H1 (cell line): ENCODE measurements at regions not wholly inside any gene's neighbourhood (a gene's known extent, or its start where the extent isn't known, plus 50 kb on each side); places are given as distances from the start of the nearest gene placed in this dataset.

Source experiments
- CTCF ChIA-PET: fragments of 300-600 bp; sonication (Branson Sonifier 250); formaldehyde crosslinking; loops from one replicate; lab custom pipeline; 2021; ENCODE audit not compliant: partially characterized antibody; lab: Charles Lee
- POLR2A ChIA-PET: fragments of 300-600 bp; sonication (Branson Sonifier 250); formaldehyde crosslinking; loops from one replicate; lab custom pipeline; 2021; ENCODE audit warnings: inconsistent platforms; ENCODE audit not compliant: partially characterized antibody; lab: Charles Lee
- DNase-seq, 2 experiments: peaks; one replicate each; pipeline versions ENCODE4 v3.0.0 to v3.0.0-alpha.2; 2010 to 2022; ENCODE audit warnings: low spot score in 2 of 2, low read depth in 1 of 2, mixed read lengths in 1 of 2
- FAIRE-seq: peaks from 2 replicates; lab custom pipeline; 2011; peaks lifted over from hg19 to GRCh38; lab: Jason Lieb, UNC
- H2AFZ ChIP-seq: 2 replicates; pipeline ENCODE4 v1.8.1; 2012; ENCODE audit warnings: low read length, inconsistent platforms
- H2AK5ac ChIP-seq: 2 replicates; pipeline ENCODE4 v1.6.1; 2013; ENCODE audit warnings: low read depth, low read length
- H2BK120ac ChIP-seq: replicated peaks from 2 replicates; pipeline ENCODE3; 2013; ENCODE audit warnings: low read depth, low read length, inconsistent platforms
- H2BK12ac ChIP-seq: 2 replicates; pipeline ENCODE4 v1.6.1; 2013; ENCODE audit warnings: low read depth, low read length
- H2BK15ac ChIP-seq: 2 replicates; pipeline ENCODE4 v1.6.1; 2013; ENCODE audit warnings: low read length
- H2BK20ac ChIP-seq: 2 replicates; pipeline ENCODE4 v1.6.1; 2013; ENCODE audit warnings: low read length
- H2BK5ac ChIP-seq: 2 replicates; pipeline ENCODE4 v1.6.1; 2013; ENCODE audit warnings: low read depth, low read length
- H3K14ac ChIP-seq: 2 replicates; pipeline ENCODE4 v1.6.1; 2013; ENCODE audit warnings: inconsistent platforms; ENCODE audit not compliant: insufficient read length
- H3K18ac ChIP-seq: 2 replicates; pipeline ENCODE4 v1.6.1; 2013; ENCODE audit warnings: low read length; ENCODE audit errors: extremely low read depth
- H3K23ac ChIP-seq: 2 replicates; pipeline ENCODE4 v1.6.1; 2013; ENCODE audit warnings: inconsistent platforms; ENCODE audit not compliant: insufficient read length
- H3K23me2 ChIP-seq: 2 replicates; pipeline ENCODE4 v1.6.1; 2013; ENCODE audit warnings: low read depth, low read length
- H3K27ac ChIP-seq: 2 replicates; pipeline ENCODE4 v1.6.1; 2011; ENCODE audit warnings: low read depth, low read length, inconsistent platforms
- H3K27me3 ChIP-seq, 4 experiments: replicated peaks in 1 of 4; 1 replicate in 1 of 4; 2 replicates in 3 of 4; pipeline versions ENCODE4 v1.6.1 to v1.8.1; 2011 to 2013; ENCODE audit warnings: low read length in 3 of 4, mild to moderate bottlenecking in 3 of 4, inconsistent platforms in 2 of 4, mixed read lengths in 2 of 4, moderate library complexity in 1 of 4; ENCODE audit not compliant: control insufficient read depth in 3 of 4, insufficient read depth in 3 of 4; ENCODE audit errors: extremely low read depth in 1 of 4
- H3K36me3 ChIP-seq, 4 experiments: 2 replicates each; pipeline versions ENCODE4 v1.6.1 to v1.8.1; 2011 to 2013; ENCODE audit warnings: mild to moderate bottlenecking in 4 of 4, low read length in 3 of 4, moderate library complexity in 2 of 4, control low read depth in 1 of 4, inconsistent platforms in 1 of 4; ENCODE audit not compliant: insufficient read depth in 4 of 4, control insufficient read depth in 2 of 4
- H3K4ac ChIP-seq: replicated peaks from 2 replicates; pipeline ENCODE3; 2013; ENCODE audit warnings: low read length, low read depth, mixed read lengths, inconsistent platforms; ENCODE audit not compliant: insufficient read length
- H3K4me1 ChIP-seq, 4 experiments: replicated peaks in 1 of 4; 1 replicate in 1 of 4; 2 replicates in 3 of 4; pipeline versions ENCODE4 v1.6.1 to v1.8.1; 2011 to 2013; ENCODE audit warnings: low read length in 3 of 4, inconsistent platforms in 2 of 4, mixed read lengths in 1 of 4; ENCODE audit not compliant: insufficient read depth in 4 of 4, control insufficient read depth in 3 of 4
- H3K4me2 ChIP-seq, 2 experiments: 2 replicates each; pipeline versions ENCODE4 v1.6.1 to v1.8.1; 2011 to 2013; ENCODE audit warnings: low read depth in 2 of 2, low read length in 2 of 2, control low read depth in 1 of 2, inconsistent platforms in 1 of 2, mild to moderate bottlenecking in 1 of 2; ENCODE audit not compliant: insufficient read depth in 1 of 2
- H3K4me3 ChIP-seq, 4 experiments: fragments of 200-600, 300-600 bp in 1 of 4; sonication (generic), shearing (Covaris generic), sonication (Bioruptor Twin) in 1 of 4; 2 replicates each; pipeline versions ENCODE4 v1.5.1 to v1.8.1; 2011 to 2016; ENCODE audit warnings: low read length in 4 of 4, low read depth in 3 of 4, control low read depth in 2 of 4, inconsistent platforms in 2 of 4, mild to moderate bottlenecking in 2 of 4, mixed read lengths in 1 of 4, moderate library complexity in 1 of 4; ENCODE audit not compliant: insufficient read depth in 2 of 4; ENCODE audit errors: extremely low read depth in 1 of 4
- H3K56ac ChIP-seq: replicated peaks from 2 replicates; pipeline ENCODE3; 2013; ENCODE audit warnings: low read depth, mild to moderate bottlenecking, mixed read lengths, low read length, inconsistent platforms; ENCODE audit not compliant: insufficient read length
- H3K79me1 ChIP-seq: 2 replicates; pipeline ENCODE4 v1.6.1; 2013; ENCODE audit warnings: low read depth, low read length, control low read depth
- H3K79me2 ChIP-seq, 2 experiments: 2 replicates each; pipeline versions ENCODE4 v1.6.1 to v1.8.1; 2012 to 2013; ENCODE audit warnings: low read length in 2 of 2, mild to moderate bottlenecking in 2 of 2, inconsistent platforms in 1 of 2; ENCODE audit not compliant: insufficient read depth in 2 of 2, control insufficient read depth in 1 of 2
- H3K9ac ChIP-seq, 4 experiments: replicated peaks in 1 of 4; 1 replicate in 1 of 4; 2 replicates in 3 of 4; pipeline versions ENCODE4 v1.6.1 to v1.8.1; 2011 to 2013; ENCODE audit warnings: low read depth in 3 of 4, low read length in 3 of 4, control low read depth in 2 of 4, mild to moderate bottlenecking in 2 of 4, moderate library complexity in 2 of 4, inconsistent platforms in 1 of 4; ENCODE audit errors: extremely low read depth in 1 of 4
- H3K9me3 ChIP-seq, 2 experiments: 2 replicates each; pipeline versions ENCODE4 v1.6.1 to v1.8.1; 2012 to 2013; ENCODE audit warnings: mild to moderate bottlenecking in 2 of 2, moderate library complexity in 2 of 2, control low read depth in 1 of 2, inconsistent platforms in 1 of 2, low read depth in 1 of 2, low read length in 1 of 2, mixed read lengths in 1 of 2; ENCODE audit not compliant: insufficient read depth in 2 of 2
- H4K20me1 ChIP-seq, 2 experiments: replicated peaks in 1 of 2; 2 replicates each; pipeline versions ENCODE3 to v1.8.1; 2011 to 2013; ENCODE audit warnings: inconsistent platforms in 2 of 2, low read length in 2 of 2, mild to moderate bottlenecking in 1 of 2; ENCODE audit not compliant: insufficient read depth in 2 of 2, control insufficient read depth in 1 of 2
- H4K5ac ChIP-seq: 2 replicates; pipeline ENCODE4 v1.6.1; 2013; ENCODE audit warnings: low read length, low read depth, mixed read lengths, inconsistent platforms; ENCODE audit not compliant: insufficient read length
- H4K8ac ChIP-seq: 2 replicates; pipeline ENCODE4 v1.8.0; 2013; ENCODE audit warnings: mild to moderate bottlenecking, moderate library complexity, low read length, inconsistent platforms; ENCODE audit not compliant: insufficient read depth; ENCODE audit errors: extremely low read depth
- H4K91ac ChIP-seq: replicated peaks from 2 replicates; pipeline ENCODE3; 2013; ENCODE audit warnings: low read length, mixed read lengths, inconsistent platforms; ENCODE audit not compliant: insufficient read length
- CEBPB ChIP-seq: IDR thresholded peaks from 2 replicates; pipeline ENCODE4 v1.6.1; 2012; ENCODE audit warnings: low read depth, low read length
- CREB1 ChIP-seq: IDR thresholded peaks from 2 replicates; pipeline ENCODE4 v1.6.1; 2012; ENCODE audit warnings: inconsistent platforms
- EP300 ChIP-seq, 2 experiments: IDR thresholded peaks; 1 replicate in 1 of 2; 2 replicates in 1 of 2; pipeline ENCODE4 v1.6.1; 2011 to 2012; ENCODE audit warnings: low read depth in 2 of 2, low read length in 2 of 2, mild to moderate bottlenecking in 2 of 2, borderline replicate concordance in 1 of 2, inconsistent platforms in 1 of 2, moderate library complexity in 1 of 2
- NANOG ChIP-seq: IDR thresholded peaks from 2 replicates; pipeline ENCODE4 v1.6.1; 2011; ENCODE audit warnings: low read length, low read depth, mild to moderate bottlenecking, inconsistent platforms; ENCODE audit not compliant: insufficient read depth, poor library complexity, severe bottlenecking
- NRF1 ChIP-seq: IDR thresholded peaks from 2 replicates; pipeline ENCODE4 v1.6.1; 2011; ENCODE audit warnings: mild to moderate bottlenecking, low read depth, low read length, improper control_type of control experiment
- POU5F1 ChIP-seq: IDR thresholded peaks from 2 replicates; pipeline ENCODE4 v1.6.1; 2011; ENCODE audit warnings: low read depth, mild to moderate bottlenecking, low read length, moderate library complexity
- TF ChIP-seq, protein P1 (sequence below), 3 experiments: IDR thresholded peaks; 1 replicate in 2 of 3; 2 replicates in 1 of 3; pipeline versions ENCODE4 v1.5.1 to v1.6.1; 2011; ENCODE audit warnings: low read length in 3 of 3, mild to moderate bottlenecking in 3 of 3, inconsistent platforms in 2 of 3, low read depth in 1 of 3, moderate library complexity in 1 of 3; ENCODE audit not compliant: insufficient read depth in 1 of 3; ENCODE audit errors: control extremely low read depth in 1 of 3

DNA sequence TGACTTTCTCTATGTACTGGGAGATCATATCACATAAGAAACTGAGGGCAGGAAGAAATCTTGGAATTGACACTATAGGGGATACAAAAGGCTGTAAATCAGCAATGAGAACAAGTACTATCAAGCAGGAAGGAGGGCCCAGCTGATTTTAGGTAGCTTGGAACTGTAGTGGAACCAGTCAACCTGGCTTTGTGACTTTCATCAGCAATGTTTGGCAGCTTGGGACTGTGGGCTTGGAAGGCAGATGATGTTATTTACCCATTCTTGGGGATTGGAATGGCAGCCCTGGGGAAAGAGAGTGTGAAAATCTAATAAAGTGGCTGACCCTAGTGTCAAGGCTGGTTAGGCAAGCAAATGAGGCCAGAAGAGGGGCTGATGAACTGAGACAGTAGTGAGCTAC is 1073.3 kb downstream of the ADGRL2 start:
- Histone ChIP-seq H3K4me2 (no peak overlapping the region), H3K27me3 (peaks cover 0 to 1% (median 0%) of the 10 kb centered on the region in 4 experiments; a peak in 1 of 7 replicates), H2BK20ac (no peak overlapping the region), H3K36me3 (no peaks in the 10 kb centered on the region), H2BK15ac (no peak overlapping the region), H3K4ac (no peak overlapping the region), H2BK12ac (no peak overlapping the region), H3K4me1 (no peaks in the 10 kb centered on the region), H2AK5ac (no peak overlapping the region), H3K27ac (no peak overlapping the region), H3K23me2 (no peaks in the 10 kb centered on the region), H3K4me3 (no peak overlapping the region), H3K14ac (no peak overlapping the region), H2BK120ac (no peak overlapping the region), H4K8ac (no peak overlapping the region), H3K79me1 (no peaks in the 10 kb centered on the region), H3K23ac (no peak overlapping the region), H4K5ac (no peak overlapping the region), H4K91ac (no peak overlapping the region), H3K9ac (no peak overlapping the region), H2BK5ac (no peak overlapping the region), H3K79me2 (no peaks in the 10 kb centered on the region), H2AFZ (peak overlapping the region; percentile 77), H3K18ac (no peak overlapping the region), H3K9me3 (no peaks in the 10 kb centered on the region), H3K56ac (no peak overlapping the region), H4K20me1 (no peaks in the 10 kb centered on the region)
- TF ChIP-seq, protein P1, sequence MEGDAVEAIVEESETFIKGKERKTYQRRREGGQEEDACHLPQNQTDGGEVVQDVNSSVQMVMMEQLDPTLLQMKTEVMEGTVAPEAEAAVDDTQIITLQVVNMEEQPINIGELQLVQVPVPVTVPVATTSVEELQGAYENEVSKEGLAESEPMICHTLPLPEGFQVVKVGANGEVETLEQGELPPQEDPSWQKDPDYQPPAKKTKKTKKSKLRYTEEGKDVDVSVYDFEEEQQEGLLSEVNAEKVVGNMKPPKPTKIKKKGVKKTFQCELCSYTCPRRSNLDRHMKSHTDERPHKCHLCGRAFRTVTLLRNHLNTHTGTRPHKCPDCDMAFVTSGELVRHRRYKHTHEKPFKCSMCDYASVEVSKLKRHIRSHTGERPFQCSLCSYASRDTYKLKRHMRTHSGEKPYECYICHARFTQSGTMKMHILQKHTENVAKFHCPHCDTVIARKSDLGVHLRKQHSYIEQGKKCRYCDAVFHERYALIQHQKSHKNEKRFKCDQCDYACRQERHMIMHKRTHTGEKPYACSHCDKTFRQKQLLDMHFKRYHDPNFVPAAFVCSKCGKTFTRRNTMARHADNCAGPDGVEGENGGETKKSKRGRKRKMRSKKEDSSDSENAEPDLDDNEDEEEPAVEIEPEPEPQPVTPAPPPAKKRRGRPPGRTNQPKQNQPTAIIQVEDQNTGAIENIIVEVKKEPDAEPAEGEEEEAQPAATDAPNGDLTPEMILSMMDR (IDR thresholded peaks at IDR 0.05; ENCODE audit: control extremely low read depth in 1 of 3, insufficient read depth in 1 of 3, low read depth in 1 of 3, low read length in 3 of 3), result no peak
- no peak for TF ChIP-seq NRF1
- TF ChIP-seq CREB1, result no peak
- no peak for TF ChIP-seq EP300 (IDR thresholded peaks at IDR 0.05; ENCODE audit: borderline replicate concordance in 1 of 2, low read depth in 2 of 2, low read length in 2 of 2)
- TF ChIP-seq POU5F1, result no peak
- no peak for TF ChIP-seq NANOG
- no peak for TF ChIP-seq CEBPB
- ChIA-PET CTCF (no interaction called here), POLR2A (no interaction called here)
- DNase-seq (no peak), FAIRE-seq (no peak)
